Activated naive CD4-positive, alpha-beta T cell treated with anti-CD3 and anti-CD28 coated beads, Interleukin-2, amount 50 U/mL, for 16 hours (primary cell): ENCODE measurements at regions not wholly inside any gene's neighbourhood (a gene's known extent, or its start where the extent isn't known, plus 50 kb on each side); places are given as distances from the start of the nearest gene placed in this dataset.
A peak's percentile ranks its signal among the peaks of the same experiment; 100 is the strongest.

ENCODE experiments used
- DNase-seq: peaks from one replicate; pipeline ENCODE4 v3.0.0-alpha.2; 2020

GRCh38 chr22:44402196-44403111 lies 89.7 kb upstream of the SHISAL1 start:
- DNase-seq = peak; percentile 5

GRCh38 chr22:44401783-44402110 lies 89.0 kb upstream of the SHISAL1 start:
- no peak for DNase-seq

GRCh38 chr22:44400763-44401060 lies 88.0 kb upstream of the SHISAL1 start:
- DNase-seq = no peak

GRCh38 chr22:44399906-44400762 lies 87.4 kb upstream of the SHISAL1 start:
- DNase-seq = peak; percentile 3

GRCh38 chr22:44398856-44399837 lies 86.4 kb upstream of the SHISAL1 start:
- peak; percentile 4 for DNase-seq

- peak; percentile 2 for DNase-seq
Measured at GRCh38 chr22:44396727-44397722, 84.3 kb upstream of the SHISAL1 start.

- no peak for DNase-seq
Measured at GRCh38 chr22:44396021-44396726, 83.4 kb upstream of the SHISAL1 start.

- DNase-seq = peak; percentile 8
Measured at GRCh38 chr22:44395118-44396005, 82.6 kb upstream of the SHISAL1 start.

- no peak for DNase-seq
Measured at GRCh38 chr22:44394246-44395117, 81.7 kb upstream of the SHISAL1 start.

- no peak for DNase-seq
Measured at GRCh38 chr22:44393066-44393465, 80.3 kb upstream of the SHISAL1 start.

GRCh38 chr22:44392446-44392921 lies 79.7 kb upstream of the SHISAL1 start:
- peak; percentile 10 for DNase-seq

- no peak for DNase-seq
Measured at GRCh38 chr22:44391481-44392445, 79.0 kb upstream of the SHISAL1 start.

- DNase-seq = peak; percentile 4
Measured at GRCh38 chr22:44391015-44391414, 78.3 kb upstream of the SHISAL1 start.

- peak; percentile 1 for DNase-seq
Measured at GRCh38 chr22:44390613-44390970, 77.8 kb upstream of the SHISAL1 start.

- DNase-seq = no peak
Measured at GRCh38 chr22:44389926-44390612, 77.3 kb upstream of the SHISAL1 start.

GRCh38 chr22:44389181-44389580 lies 76.4 kb upstream of the SHISAL1 start:
- peak; percentile 5 for DNase-seq

- no peak for DNase-seq
Measured at GRCh38 chr22:44387486-44387885, 74.7 kb upstream of the SHISAL1 start.
